ENCODE measurements at regions not wholly inside any gene's neighbourhood (a gene's known extent, or its start where the extent isn't known, plus 50 kb on each side); places are given as distances from the start of the nearest gene placed in this dataset.

- no peak for DNase-seq
Measured at GRCh38 chr10:44087403-44087802, 297.5 kb downstream of the CXCL12 start.

DNA sequence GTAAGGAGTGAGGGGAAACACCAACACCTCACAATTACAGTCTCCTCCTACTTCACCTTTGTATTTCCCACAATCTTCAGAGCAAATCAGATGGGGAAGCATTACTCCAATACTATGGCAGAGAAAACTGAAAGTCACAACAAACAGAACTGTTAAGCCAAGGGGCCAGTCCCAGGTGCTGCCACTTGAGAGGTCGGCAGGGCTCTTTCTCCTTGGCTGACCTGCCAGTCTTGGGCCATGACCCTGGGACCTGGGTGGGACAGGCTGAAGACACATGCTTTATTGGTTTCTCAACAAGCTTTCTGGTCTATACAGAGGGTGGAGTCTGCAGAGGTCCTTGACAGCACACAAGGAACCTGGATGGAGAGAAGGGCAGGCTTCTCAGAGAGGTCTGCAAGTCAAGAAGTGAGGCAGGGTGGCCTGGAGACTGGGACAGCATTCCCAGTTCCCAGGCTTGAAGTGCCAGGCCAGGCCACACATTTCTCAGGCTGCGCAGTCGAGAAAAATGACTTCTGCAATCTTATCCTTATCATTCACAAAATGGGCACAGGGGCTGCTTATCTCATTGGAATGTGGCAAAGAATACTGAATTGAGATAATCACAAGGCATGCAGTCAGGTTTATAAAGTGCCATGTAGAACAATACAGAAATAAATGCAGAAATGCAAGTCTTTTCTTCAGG lies 301.0 kb downstream of the CXCL12 start:
- DNase-seq, result no peak

DNA sequence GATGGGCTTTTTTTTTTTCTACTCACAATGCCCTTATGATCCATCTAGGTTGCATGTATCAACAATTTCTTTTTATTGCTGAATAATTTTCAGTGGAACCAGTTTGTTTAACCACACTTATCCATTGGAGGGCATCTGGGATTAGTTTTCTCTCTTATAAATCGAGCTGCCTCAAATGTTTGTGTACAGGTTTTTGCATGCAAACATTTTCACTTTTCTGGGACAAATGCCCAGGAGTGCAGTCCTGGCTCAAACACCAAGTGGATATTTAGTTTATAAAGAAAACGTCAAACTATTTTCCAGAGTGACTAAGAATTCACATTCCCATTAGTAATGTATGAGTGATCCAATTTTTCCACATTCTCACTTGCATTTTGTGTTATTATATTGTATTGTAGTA lies 313.4 kb downstream of the CXCL12 start:
- DNase-seq, result peak; percentile 73

DNA sequence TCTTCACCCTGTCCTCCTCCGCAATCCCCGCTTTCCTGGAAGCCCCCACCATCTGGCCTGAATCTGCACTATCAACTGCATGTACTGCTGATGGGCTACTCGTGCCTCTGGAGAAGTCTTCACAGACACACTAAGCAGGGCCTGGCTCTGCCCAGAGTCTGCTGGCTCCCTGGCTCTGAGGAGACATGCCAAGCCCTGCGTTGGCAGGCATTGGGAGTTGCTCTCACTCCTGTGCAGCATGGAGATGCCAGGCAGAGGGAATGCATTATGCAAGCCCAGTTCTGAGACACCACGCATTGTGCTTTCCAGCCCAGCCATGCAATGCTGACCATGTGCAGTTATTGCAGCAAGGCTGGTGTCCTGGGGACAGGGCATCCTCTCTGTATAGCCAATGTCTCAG lies 314.6 kb downstream of the CXCL12 start:
- DNase-seq, result no peak

DNA sequence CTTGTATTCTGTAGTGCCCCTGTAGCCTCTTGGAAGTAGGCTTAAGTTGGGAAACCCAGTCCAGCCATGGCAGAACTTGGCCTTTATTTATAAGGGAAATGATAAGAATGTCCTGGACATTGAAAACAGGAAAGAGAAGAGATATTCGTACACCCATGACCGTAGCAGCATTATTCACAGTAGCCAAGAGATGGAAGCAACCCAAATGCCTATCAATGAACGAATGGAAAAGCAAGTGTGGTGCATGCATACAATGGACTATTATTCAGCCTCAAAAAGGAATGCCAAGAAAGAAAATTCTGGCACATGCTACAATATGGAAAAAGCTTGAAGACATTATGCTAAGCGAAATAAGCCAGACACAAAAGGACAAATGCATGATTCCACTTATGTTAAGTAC lies 315.3 kb downstream of the CXCL12 start:
- no peak for DNase-seq

DNA sequence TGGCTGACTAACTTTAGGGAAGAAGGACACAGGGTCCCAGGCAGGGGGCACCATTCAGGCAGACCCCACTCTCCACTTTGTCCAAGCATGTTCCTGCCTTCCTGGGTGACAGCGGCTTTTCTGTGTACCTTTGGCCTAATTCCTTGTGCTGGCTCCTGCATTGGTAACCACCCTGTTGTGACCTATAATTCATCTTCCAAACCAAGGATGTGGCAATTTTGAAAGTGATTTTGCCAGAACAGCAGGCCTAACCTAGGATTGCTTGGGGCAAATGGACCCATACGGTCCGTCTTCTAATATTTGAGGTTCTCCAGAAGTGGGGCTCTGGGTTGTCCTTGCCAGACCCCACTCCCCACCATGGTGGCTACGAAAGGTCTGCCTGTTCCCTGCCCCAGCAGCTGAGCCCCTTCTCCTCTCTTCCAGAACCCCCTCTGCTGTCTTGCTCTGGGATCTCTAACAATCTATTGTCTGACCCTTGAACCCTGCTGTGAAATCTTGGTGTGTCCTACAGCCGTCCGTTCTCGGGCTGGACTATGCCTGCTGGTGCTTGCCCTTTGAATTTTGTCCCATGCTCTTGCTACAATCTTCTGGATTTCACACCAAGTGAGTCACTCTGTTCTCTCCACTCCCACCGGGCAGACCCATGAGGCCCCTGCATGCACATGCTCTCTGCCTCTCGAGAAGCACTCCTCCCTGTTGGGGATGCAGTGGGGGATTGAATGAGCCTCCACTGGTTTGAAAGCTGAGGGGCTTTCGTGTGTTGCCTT lies 316.0 kb downstream of the CXCL12 start:
- DNase-seq, result no peak

GRCh38 chr10:44067432-44067831 lies 317.5 kb downstream of the CXCL12 start:
- DNase-seq, result no peak

GRCh38 chr10:44066527-44067255 lies 318.2 kb downstream of the CXCL12 start:
- DNase-seq, result no peak

- DNase-seq, result no peak
Measured at GRCh38 chr10:44065788-44066526, 318.9 kb downstream of the CXCL12 start.

GRCh38 chr10:44064987-44065787 lies 319.7 kb downstream of the CXCL12 start:
- no peak for DNase-seq

GRCh38 chr10:44064317-44064716 lies 320.6 kb downstream of the CXCL12 start:
- no peak for DNase-seq

DNA sequence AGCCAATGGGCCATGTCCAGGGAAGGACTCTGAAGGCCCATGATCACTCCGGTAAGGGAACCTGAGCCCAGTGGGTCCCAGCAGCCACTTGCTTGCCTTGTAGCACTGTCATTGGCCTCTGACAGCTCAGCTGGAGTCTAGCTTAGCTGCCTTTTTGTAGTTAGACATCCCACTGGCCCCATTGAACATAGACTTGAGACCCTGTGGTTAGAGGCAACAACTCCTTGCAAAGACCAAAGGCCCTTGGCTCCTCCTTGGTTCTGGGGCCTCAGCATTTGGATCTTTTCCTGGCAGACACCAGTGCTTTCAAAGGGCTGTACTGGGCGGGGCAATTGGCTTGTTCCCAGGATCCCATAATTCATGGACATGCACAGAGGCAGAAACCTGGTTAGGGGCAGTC lies 321.2 kb downstream of the CXCL12 start:
- DNase-seq, result no peak

DNA sequence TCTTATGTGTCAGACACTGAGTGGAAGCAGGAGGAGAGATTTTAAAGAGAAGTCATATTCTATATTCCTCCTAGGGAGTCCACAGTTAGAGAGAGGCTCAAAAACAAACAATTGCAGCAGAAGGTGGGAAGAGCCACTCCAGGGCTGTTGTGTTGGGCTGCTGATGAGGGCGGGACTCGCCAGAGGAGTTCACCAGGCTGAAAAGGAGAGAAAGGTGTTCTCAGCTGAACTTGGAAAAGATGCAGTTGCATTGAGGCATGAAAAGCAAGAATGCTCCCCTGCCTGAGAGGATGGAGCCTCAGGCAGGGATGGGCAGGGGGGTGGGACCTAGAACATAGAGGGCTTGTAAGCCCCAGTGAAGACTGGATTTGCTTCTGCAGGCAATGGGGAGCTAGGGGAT lies 324.2 kb downstream of the CXCL12 start:
- DNase-seq, result no peak

- no peak for DNase-seq
Measured at GRCh38 chr10:44060221-44060620, 324.7 kb downstream of the CXCL12 start.

- DNase-seq, result no peak
Measured at GRCh38 chr10:44058259-44058658, 326.6 kb downstream of the CXCL12 start.

- no peak for DNase-seq
Measured at GRCh38 chr10:44056967-44057805, 327.7 kb downstream of the CXCL12 start.

- no peak for DNase-seq
Measured at GRCh38 chr10:44056206-44056605, 328.7 kb downstream of the CXCL12 start.

- no peak for DNase-seq
Measured at GRCh38 chr10:44054046-44054445, 330.9 kb downstream of the CXCL12 start.

DNA sequence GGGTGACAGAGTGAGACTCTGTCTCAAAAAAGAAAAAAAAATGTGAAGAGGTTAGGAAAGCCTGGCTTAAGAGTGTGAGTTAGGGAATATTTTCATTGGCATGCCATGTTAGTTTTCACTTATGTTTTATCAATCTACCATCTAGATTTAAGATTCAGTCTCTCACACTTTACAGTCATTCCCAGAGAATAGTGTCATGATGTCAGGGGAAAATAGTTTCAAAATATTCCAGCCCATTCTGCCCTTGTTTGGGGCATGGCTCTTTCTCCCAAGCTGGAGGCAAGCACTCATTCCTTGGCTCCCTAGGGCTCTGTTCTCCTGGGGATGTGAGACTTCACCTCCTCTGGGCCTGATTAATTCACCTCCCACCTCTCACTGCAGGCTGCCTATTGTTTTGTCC lies 331.5 kb downstream of the CXCL12 start:
- DNase-seq, result no peak

- DNase-seq, result no peak
Measured at GRCh38 chr10:44051584-44052385, 333.1 kb downstream of the CXCL12 start.

All from hindlimb muscle (tissue), 1 donor.